ENCODE measurements at regions not wholly inside any gene's neighbourhood (a gene's known extent, or its start where the extent isn't known, plus 50 kb on each side); places are given as distances from the start of the nearest gene placed in this dataset.

- H3K9ac ChIP-seq (ENCODE audit: low read length) = no peak overlapping the region
- H3K4me1 ChIP-seq (ENCODE audit: low read length) = no peaks in the 10 kb centered on the region
- H2AFZ ChIP-seq (ENCODE audit: low read length) = no peak overlapping the region
- H3K4me2 ChIP-seq (ENCODE audit: low read depth, low read length) = no peak overlapping the region
- no peaks in the 10 kb centered on the region for H3K79me2 ChIP-seq (ENCODE audit: low read length)
- TF ChIP-seq, protein P1, sequence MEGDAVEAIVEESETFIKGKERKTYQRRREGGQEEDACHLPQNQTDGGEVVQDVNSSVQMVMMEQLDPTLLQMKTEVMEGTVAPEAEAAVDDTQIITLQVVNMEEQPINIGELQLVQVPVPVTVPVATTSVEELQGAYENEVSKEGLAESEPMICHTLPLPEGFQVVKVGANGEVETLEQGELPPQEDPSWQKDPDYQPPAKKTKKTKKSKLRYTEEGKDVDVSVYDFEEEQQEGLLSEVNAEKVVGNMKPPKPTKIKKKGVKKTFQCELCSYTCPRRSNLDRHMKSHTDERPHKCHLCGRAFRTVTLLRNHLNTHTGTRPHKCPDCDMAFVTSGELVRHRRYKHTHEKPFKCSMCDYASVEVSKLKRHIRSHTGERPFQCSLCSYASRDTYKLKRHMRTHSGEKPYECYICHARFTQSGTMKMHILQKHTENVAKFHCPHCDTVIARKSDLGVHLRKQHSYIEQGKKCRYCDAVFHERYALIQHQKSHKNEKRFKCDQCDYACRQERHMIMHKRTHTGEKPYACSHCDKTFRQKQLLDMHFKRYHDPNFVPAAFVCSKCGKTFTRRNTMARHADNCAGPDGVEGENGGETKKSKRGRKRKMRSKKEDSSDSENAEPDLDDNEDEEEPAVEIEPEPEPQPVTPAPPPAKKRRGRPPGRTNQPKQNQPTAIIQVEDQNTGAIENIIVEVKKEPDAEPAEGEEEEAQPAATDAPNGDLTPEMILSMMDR (IDR thresholded peaks at IDR 0.05; ENCODE audit: low read length) = no peak
- H3K4me3 ChIP-seq (ENCODE audit: low read length) = no peak overlapping the region
- H3F3A ChIP-seq (ENCODE audit: insufficient read depth, low read length) = no peaks in the 10 kb centered on the region
- DNase-seq = no peak
- H4K20me1 ChIP-seq (ENCODE audit: insufficient read depth, low read length) = no peaks in the 10 kb centered on the region
- no peaks in the 10 kb centered on the region for H3K36me3 ChIP-seq (replicated peaks; ENCODE audit: insufficient read depth, low read length)
- no peaks in the 10 kb centered on the region for H3K9me2 ChIP-seq (replicated peaks; ENCODE audit: insufficient read depth, low read length)
- no peaks in the 10 kb centered on the region for H3K27me3 ChIP-seq (replicated peaks; ENCODE audit: insufficient read depth, low read length)
- no peaks in the 10 kb centered on the region for H3K9me3 ChIP-seq (replicated peaks; ENCODE audit: insufficient read depth, low read length)
- H3K27ac ChIP-seq (ENCODE audit: low read length) = no peak overlapping the region
Observed at GRCh38 chr1:68907491-68907890, 410.6 kb upstream of the DEPDC1 start.

DNA sequence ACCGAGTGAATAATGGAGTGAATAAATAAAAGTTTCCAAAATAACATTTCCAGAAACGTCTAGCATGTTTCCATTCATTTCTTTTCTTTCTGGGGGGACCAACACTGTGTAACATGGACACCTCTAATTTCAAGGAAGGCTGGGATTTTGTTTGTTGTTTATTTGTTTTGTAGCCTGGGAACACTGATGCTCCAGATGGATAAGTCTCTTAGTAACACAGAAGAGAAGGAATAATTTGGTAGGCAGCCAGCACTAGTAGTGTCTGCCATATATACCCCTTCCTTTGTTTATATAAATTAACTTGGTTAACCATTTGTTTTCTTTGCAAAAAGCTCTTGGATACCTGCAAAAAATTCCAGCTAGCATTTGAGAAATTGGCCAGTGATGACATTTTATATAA is 411.4 kb upstream of the DEPDC1 start:
- no peak overlapping the region for H3K4me2 ChIP-seq (ENCODE audit: low read depth, low read length)
- no peaks in the 10 kb centered on the region for H4K20me1 ChIP-seq (ENCODE audit: insufficient read depth, low read length)
- no peaks in the 10 kb centered on the region for H3K79me2 ChIP-seq (ENCODE audit: low read length)
- no peak overlapping the region for H3K9ac ChIP-seq (ENCODE audit: low read length)
- no peaks in the 10 kb centered on the region for H3K9me2 ChIP-seq (replicated peaks; ENCODE audit: insufficient read depth, low read length)
- H3K4me1 ChIP-seq (ENCODE audit: low read length) = no peaks in the 10 kb centered on the region
- no peaks in the 10 kb centered on the region for H3K9me3 ChIP-seq (replicated peaks; ENCODE audit: insufficient read depth, low read length)
- H2AFZ ChIP-seq (ENCODE audit: low read length) = no peak overlapping the region
- H3F3A ChIP-seq (ENCODE audit: insufficient read depth, low read length) = no peaks in the 10 kb centered on the region
- no peaks in the 10 kb centered on the region for H3K27me3 ChIP-seq (replicated peaks; ENCODE audit: insufficient read depth, low read length)
- no peak overlapping the region for H3K4me3 ChIP-seq (ENCODE audit: low read length)
- no peak for DNase-seq
- no peak overlapping the region for H3K27ac ChIP-seq (ENCODE audit: low read length)
- no peaks in the 10 kb centered on the region for H3K36me3 ChIP-seq (replicated peaks; ENCODE audit: insufficient read depth, low read length)
- TF ChIP-seq, protein P1 (IDR thresholded peaks at IDR 0.05; ENCODE audit: low read length) = no peak
- TF ChIP-seq EZH2 (optimal IDR thresholded peaks at IDR 0.05; ENCODE audit: low read depth, low read length) (no peak), EZH2phosphoT487 (IDR thresholded peaks at IDR 0.05; ENCODE audit: low read length) (no peak)

DNA sequence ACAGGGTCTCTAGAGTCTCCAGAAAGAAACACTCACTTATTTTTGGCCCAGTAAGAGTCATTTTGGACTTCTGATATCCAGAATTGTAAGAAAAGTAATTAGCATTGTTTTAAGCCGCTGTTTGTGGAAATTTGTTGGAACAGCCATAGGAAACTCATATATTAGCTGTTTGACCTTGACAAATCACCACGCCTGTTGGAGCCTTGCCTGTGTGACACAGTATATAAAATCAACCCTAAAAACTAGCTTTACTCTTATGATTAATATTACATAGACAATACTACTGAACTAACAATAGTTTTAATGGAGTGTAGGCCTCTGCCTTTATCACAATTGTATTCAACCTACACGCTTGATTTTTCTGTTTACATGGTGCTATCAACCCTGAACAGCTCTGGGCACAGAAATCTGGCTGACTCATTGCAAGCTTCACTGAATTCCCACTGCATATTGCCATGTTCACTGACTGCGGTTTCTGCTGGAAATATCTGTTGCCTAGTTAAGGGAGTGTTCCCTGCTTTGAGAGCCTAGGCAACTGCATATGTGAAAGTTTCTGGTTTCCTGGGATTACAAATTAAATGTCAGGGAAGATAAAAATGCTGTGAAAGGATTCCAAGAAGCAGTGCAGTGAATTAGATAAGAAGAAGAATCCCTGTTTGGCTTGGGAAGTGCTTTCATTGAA is 419.5 kb upstream of the DEPDC1 start:
- no peaks in the 10 kb centered on the region for H3K9me3 ChIP-seq (replicated peaks; ENCODE audit: insufficient read depth, low read length)
- H3K4me3 ChIP-seq (ENCODE audit: low read length) = no peak overlapping the region
- H3K4me1 ChIP-seq (ENCODE audit: low read length) = no peaks in the 10 kb centered on the region
- DNase-seq = no peak
- no peaks in the 10 kb centered on the region for H3K79me2 ChIP-seq (ENCODE audit: low read length)
- TF ChIP-seq EZH2 (optimal IDR thresholded peaks at IDR 0.05; ENCODE audit: low read depth, low read length) = no peak
- TF ChIP-seq, protein P1 (IDR thresholded peaks at IDR 0.05; ENCODE audit: low read length) = no peak
- no peak for TF ChIP-seq EZH2phosphoT487 (IDR thresholded peaks at IDR 0.05; ENCODE audit: low read length)
- no peaks in the 10 kb centered on the region for H3K9me2 ChIP-seq (replicated peaks; ENCODE audit: insufficient read depth, low read length)
- H3K36me3 ChIP-seq (replicated peaks; ENCODE audit: insufficient read depth, low read length) = no peaks in the 10 kb centered on the region
- H4K20me1 ChIP-seq (ENCODE audit: insufficient read depth, low read length) = no peaks in the 10 kb centered on the region
- no peak overlapping the region for H2AFZ ChIP-seq (ENCODE audit: low read length)
- no peaks in the 10 kb centered on the region for H3F3A ChIP-seq (ENCODE audit: insufficient read depth, low read length)
- H3K27ac ChIP-seq (ENCODE audit: low read length) = no peak overlapping the region
- H3K27me3 ChIP-seq (replicated peaks; ENCODE audit: insufficient read depth, low read length) = no peaks in the 10 kb centered on the region
- no peak overlapping the region for H3K4me2 ChIP-seq (ENCODE audit: low read depth, low read length)
- no peak overlapping the region for H3K9ac ChIP-seq (ENCODE audit: low read length)

Data from MM.1S (cell line).